ENCODE measurements at regions not wholly inside any gene's neighbourhood (a gene's known extent, or its start where the extent isn't known, plus 50 kb on each side); places are given as distances from the start of the nearest gene placed in this dataset.
A peak's percentile ranks its signal among the peaks of the same experiment; 100 is the strongest.

- no peak for FAIRE-seq
Observed at GRCh38 chr3:166187237-166187636, 350.0 kb upstream of the BCHE start.

- no peak for FAIRE-seq
Observed at GRCh38 chr3:166186003-166186402, 348.8 kb upstream of the BCHE start.

DNA sequence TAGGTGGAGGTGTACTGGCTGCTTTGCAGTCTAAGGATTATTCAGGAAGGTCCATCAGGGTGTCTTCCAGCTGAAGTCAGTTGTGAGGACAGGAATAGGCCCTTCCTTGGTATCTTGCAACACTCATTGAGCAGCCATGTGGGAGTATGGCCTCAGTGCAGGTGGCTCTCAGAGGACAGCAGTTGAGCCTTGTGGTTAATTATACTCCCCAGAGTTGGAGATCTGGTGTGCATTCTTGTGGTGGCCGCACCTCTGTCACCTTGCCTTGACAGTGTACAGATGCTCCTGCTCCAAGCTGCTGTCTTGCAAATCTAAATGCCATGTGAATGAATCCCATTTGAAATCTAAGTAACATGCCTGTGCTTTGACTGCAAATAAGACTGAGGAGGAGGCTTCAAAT lies 339.9 kb upstream of the BCHE start:
- FAIRE-seq: no peak

DNA sequence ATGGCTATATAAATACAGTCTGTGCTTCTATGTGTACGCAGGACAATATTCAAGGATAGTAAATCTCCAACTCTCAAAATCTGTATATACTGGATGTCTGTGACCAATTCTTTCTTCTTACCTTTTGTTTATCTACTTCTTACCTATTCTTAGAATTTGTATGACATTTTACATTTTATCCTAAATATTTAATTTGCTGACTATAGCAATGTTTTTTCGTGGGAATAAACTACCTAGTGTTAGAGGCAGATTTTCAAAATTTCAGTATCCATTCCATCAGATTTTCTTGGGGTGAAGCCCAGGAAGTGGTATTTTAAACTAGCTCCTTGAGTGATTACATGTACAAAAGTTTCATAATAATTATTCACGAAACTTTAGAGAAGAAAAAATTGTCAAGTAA lies 334.5 kb upstream of the BCHE start:
- FAIRE-seq: no peak

GRCh38 chr3:166169681-166170080 lies 332.5 kb upstream of the BCHE start:
- FAIRE-seq: no peak

- FAIRE-seq: no peak
Observed at GRCh38 chr3:166127969-166128368, 290.7 kb upstream of the BCHE start.

DNA sequence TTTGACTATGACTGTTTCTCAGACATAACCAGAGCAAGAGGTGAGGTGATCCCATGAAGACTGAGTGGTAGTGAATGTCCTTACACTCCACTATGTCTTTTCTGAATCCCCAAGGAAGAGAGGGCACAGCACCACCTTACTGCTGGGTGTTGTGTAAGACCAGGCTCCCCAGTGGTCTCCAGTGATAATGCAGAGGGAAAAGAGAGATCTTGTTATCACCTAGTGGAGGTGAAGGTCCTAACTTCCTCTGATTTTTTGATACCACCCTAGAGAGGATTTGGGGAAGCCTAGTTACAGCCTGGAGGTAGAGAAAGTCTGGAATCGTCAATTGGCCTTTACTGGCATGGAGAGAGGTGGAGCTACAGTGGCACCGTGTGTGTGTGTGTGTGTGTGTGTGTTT lies 288.0 kb upstream of the BCHE start:
- FAIRE-seq: no peak

- no peak for FAIRE-seq
Observed at GRCh38 chr3:166123576-166123975, 286.4 kb upstream of the BCHE start.

DNA sequence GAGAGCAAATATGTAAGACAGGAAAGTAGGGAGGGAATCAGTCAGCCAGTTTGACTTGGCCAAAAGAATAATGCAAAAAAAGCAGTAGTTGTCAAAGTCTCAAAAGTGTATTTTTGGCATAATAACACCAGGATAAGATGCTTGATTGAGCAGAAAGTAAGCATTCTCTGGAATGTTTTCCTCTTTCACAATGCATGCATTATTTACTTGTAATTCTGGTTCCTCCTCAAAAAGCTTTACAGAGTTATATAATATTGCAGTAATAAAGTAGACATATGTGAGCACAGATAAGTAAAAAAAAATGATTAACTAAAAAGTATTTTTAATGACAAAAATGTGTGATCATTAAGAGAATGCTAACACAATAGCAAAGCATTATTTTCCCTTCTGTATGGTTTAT lies 285.9 kb upstream of the BCHE start:
- no peak for FAIRE-seq

- no peak for FAIRE-seq
Observed at GRCh38 chr3:166118049-166118448, 280.8 kb upstream of the BCHE start.

- no peak for FAIRE-seq
Observed at GRCh38 chr3:166114448-166114847, 277.2 kb upstream of the BCHE start.

DNA sequence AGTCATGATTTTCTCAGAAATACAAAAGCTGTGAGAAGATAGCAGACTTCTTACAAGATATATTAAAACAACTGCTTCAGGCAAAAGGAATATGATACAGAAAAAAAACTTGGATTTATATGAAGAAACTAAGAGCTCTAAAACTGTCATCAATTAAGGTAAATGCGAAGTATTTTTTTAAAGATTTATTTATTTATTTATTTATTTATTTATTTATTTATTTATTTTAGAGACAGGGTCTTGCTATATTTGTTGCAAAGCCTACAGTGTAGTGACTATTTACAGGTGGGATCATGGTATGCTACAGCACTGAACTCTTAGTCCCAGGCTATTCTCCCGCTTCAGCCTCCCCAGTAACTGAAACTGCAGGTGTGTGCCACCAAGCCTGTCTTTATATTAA lies 274.3 kb upstream of the BCHE start:
- FAIRE-seq: no peak

DNA sequence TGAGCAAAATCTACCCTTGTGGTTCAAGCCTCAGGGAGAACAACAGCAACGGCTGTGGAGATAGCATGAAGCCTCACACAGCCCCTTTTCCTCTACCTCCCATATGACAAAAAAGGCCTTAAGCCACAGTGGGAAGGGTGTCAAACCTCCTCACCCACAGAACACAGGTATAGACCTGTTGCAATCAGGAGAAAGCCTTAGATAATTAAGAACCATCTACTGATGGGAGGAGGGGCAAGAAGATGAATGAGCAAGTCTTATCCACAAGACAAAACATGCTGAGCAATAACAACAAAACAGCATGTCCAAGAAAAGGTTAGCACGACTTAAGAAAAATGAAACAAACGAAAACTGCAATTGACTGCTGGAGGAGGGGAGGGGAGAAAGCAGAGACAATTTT lies 272.9 kb upstream of the BCHE start:
- FAIRE-seq: no peak

DNA sequence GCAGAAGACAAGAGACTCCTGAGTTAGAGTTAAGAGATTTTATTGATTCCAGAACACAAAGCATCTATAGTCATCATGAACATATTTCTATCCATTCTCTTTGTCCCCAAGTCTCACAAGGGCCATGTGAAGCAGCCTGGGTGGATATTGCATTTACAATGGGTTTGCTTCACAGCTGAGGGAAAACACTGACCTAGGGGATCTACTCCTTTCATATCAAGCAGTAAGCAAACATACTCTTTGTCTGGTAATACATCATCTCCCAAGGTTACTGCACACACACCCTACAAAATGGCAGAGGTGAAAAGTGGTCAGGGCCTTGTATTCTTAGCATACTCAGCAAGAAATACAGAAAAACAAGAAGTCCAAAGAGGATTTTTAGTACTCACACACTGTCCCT lies 267.7 kb upstream of the BCHE start:
- FAIRE-seq: no peak

DNA sequence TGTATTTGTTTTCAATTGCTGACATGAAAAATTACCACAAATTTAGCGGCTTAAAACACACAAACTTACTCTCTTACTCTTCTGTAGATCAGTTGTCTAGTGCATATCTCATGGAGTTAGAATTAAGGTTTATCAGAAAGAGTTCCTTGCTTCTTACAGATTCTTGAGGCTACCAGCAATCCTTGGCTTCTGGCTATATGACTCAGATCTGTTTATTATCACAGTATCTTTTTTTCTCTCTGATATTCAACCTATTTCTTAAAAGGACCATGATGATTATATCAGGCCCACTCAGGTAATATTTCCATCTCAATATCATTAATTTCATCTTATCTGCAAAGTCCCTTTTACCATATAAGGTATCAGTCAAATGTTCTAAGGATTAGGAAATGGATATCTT lies 263.5 kb upstream of the BCHE start:
- no peak for FAIRE-seq

DNA sequence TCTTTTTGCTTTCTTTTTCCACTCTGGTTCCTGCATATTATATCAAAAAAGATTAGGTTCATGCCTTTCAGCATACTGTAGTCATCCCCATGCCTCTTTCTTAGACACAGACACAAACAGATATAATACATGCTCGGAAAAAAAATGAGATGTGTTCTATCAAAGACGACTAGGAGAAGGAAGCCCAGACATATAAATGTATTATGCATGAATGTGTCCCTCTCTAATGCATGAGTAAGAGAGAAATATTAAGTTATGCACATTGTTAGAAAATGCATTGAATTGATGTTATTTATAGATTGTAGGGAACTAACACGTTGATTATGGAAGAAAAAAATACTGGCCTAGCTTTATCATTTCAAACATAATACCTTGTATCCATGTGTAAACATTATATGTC lies 252.4 kb upstream of the BCHE start:
- FAIRE-seq: no peak

DNA sequence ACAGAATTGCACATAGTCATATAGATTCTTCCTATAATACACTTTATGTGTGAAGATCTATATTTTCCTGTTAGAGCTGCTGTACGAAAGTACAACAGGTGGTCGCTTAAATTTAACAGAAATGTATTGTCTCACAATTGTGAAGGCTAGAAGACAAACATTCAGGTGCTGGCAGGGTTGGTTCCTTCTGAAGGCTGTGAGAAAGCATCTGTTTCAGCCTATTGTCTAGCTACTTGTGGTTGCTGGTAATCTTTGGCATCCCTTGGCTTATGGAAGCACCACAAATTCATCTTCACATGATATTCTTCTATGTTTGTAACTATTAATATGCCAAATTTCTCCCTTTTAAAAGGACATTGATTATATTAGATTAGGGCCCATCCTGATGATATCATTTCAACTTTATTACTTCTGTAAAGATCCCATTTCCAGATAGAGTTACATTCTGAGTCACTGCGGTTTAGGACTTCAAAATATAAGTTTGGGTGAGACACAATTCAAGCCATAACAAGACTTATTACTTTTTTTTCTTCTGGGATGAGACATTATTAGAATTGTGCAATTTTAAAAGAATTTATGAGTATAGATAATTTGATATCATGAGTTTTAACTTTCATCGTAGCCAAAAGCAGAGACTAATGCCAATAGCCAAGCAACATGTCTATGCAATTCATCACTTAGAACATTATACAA lies 248.1 kb upstream of the BCHE start:
- no peak for FAIRE-seq

- no peak for FAIRE-seq
Observed at GRCh38 chr3:166080096-166080495, 242.9 kb upstream of the BCHE start.

GRCh38 chr3:166071831-166072230 lies 234.6 kb upstream of the BCHE start:
- FAIRE-seq: no peak

- no peak for FAIRE-seq
Observed at GRCh38 chr3:166064476-166064875, 227.3 kb upstream of the BCHE start.

DNA sequence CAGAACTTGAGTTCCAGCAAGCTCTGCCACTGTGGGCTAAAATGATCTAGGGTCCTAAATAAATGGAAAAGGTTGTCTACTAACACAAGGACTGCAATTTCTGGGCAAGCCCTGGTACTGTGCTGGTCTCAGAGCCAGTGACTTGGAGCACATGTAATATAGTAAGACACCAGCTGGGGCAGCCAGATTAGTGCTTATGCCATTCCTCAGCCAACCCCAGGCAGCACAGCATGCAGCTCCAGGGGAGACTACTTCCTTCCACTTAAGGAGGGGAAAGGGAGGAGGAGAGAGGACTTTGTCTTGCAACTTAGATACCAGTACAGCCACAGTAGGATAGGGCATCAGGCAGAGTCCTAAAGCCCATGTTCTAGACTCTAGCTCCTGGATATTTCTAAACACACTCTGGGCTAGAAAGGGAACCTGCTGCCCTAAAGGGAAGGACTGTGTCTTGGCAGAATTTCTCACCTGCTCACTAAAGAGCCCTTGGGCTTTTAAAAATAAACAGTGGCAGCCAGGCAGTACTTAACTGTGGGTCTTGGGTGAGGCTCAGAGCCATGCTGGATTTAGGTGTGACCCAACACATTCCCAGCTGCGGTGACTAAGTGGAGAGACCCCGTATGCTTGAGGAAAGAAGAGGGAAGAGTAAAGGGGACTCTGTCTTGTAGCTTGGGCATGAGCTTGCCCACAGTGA lies 223.7 kb upstream of the BCHE start:
- FAIRE-seq: no peak

DNA sequence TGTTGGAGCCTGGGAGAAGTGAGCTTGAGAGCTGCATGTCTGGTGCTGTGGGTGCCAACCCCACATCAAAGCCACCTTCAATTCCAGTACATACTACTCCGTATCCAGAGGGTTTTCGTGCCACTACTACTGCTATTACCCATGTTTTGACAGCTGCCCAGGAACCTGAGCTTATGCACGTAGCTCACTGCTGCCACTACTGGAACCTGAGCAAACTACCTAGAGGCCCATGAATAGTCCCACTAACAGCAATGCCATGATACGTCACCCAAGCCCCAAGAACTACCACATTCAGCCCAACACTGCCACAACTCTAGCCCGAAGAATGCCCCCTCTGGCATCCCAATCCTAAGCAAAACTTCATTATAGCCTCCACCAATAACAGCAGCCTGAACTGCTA lies 215.2 kb upstream of the BCHE start:
- no peak for FAIRE-seq

- FAIRE-seq: no peak
Observed at GRCh38 chr3:166029507-166029906, 192.3 kb upstream of the BCHE start.

DNA sequence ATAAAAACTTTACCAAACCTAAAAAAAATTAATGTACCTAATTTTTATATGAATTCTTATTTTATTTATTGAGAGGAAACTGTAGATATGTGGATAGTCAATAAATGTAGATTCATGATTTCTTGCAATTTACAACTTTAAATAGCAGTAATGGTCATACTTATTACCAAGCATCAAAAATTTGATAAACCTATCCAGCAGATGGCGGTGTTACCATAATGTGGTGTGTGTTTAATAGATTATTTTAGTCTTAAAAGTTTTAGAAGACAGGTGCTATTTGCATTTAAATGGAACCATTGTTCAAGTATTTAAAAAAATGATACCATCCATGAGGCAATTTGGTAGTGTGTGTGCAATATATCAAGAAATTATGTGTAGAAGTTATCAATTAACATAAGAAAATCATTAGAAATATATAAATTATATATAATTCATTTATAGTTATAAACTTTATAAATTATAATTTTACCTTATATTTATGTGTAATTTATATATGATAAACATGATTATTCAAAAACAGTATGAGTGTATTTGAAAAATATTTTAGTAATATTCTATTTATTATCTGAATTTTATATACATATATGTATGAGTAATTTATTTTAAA lies 176.0 kb upstream of the BCHE start:
- peak; percentile 91 for FAIRE-seq

GRCh38 chr3:166011771-166012170 lies 174.5 kb upstream of the BCHE start:
- FAIRE-seq: no peak

All from TTC549 (cell line).